ENCODE measurements at regions not wholly inside any gene's neighbourhood (a gene's known extent, or its start where the extent isn't known, plus 50 kb on each side); places are given as distances from the start of the nearest gene placed in this dataset.
A peak's percentile ranks its signal among the peaks of the same experiment; 100 is the strongest.

GRCh38 chr3:5401002-5401401 is 213.5 kb downstream of the EDEM1 start:
- intact Hi-C loops (cut with micrococcal nuclease) (no loop called here), in situ Hi-C loops (cut with MboI) (no loop called here)
- ChIA-PET CTCF (ENCODE audit: low intra/inter-chr PET ratio) (no interaction called here), POLR2A (interaction anchor here (1.0 kb wide), 1 partner anchor 12 kb away, joined by 4 read pairs; no protein-coding TSS in a partner anchor)
- Histone ChIP-seq H3K4me1 (replicated peaks in 1 of 2; ENCODE audit: control insufficient read depth in 2 of 2, insufficient read depth in 2 of 2, low read length in 2 of 2) (no peaks in the 10 kb centered on the region), H4K20me1 (replicated peaks; ENCODE audit: control insufficient read depth, insufficient read depth, low read length) (no peaks in the 10 kb centered on the region), H3K9me1 (ENCODE audit: control insufficient read depth, insufficient read depth, low read length) (no peaks in the 10 kb centered on the region), H2AFZ (ENCODE audit: low read depth, low read length) (no peak overlapping the region), H3K36me3 (ENCODE audit: control insufficient read depth, insufficient read depth, low read length) (no peaks in the 10 kb centered on the region), H3K4me3 (no peak overlapping the region), H3K79me2 (ENCODE audit: control insufficient read depth, insufficient read depth, low read length) (no peaks in the 10 kb centered on the region), H3K9ac (ENCODE audit: insufficient read depth in 1 of 2, low read depth in 2 of 2, low read length in 2 of 2) (no peak overlapping the region), H3K9me3 (replicated peaks; ENCODE audit: control insufficient read depth, insufficient read depth, low read depth, low read length) (no peaks in the 10 kb centered on the region), H3K27ac (ENCODE audit: extremely low read depth, low read depth, low read length) (no peak overlapping the region), H3K4me2 (ENCODE audit: insufficient read depth, low read length) (no peak overlapping the region), H3K27me3 (ENCODE audit: control insufficient read depth in 2 of 2, insufficient read depth in 2 of 2, low read length in 2 of 2) (peaks cover 13 to 15% of the 10 kb centered on the region in 2 experiments)
- TF ChIP-seq ZFP30 (CRISPR knock-in tag; IDR thresholded peaks at IDR 0.05; ENCODE audit: borderline replicate concordance) (no peak), POLR2G (IDR thresholded peaks at IDR 0.05; ENCODE audit: low read depth, low read length) (no peak), PHF20 (IDR thresholded peaks at IDR 0.05; ENCODE audit: partially characterized antibody) (no peak), RAD51 (IDR thresholded peaks at IDR 0.05; ENCODE audit: borderline replicate concordance, low read depth) (no peak), EP300 (IDR thresholded peaks at IDR 0.05; ENCODE audit: low read length) (no peak), ZNF124 (CRISPR knock-in tag; IDR thresholded peaks at IDR 0.05) (no peak)
- under 1% methylated on average over 10 of the region's 10 CpGs for WGBS (ENCODE audit: insufficient coverage, low coverage, missing lambda C conversion rate)
- BruUV-seq (replicated peaks) = no TSS peak
- no peak for FAIRE-seq
- peak; percentile 76 for ATAC-seq
- DNase-seq (ENCODE audit: extremely low read depth in 1 of 4, low spot score in 3 of 4) = no peak

- ATAC-seq (no peak), DNase-seq (ENCODE audit: extremely low read depth in 1 of 4, low spot score in 3 of 4) (no peak), FAIRE-seq (no peak)
- Histone ChIP-seq H4K20me1 (replicated peaks; ENCODE audit: control insufficient read depth, insufficient read depth, low read length) (no peaks in the 10 kb centered on the region), H3K27ac (ENCODE audit: extremely low read depth, low read depth, low read length) (no peak overlapping the region), H2AFZ (ENCODE audit: low read depth, low read length) (no peak overlapping the region), H3K9me1 (ENCODE audit: control insufficient read depth, insufficient read depth, low read length) (no peaks in the 10 kb centered on the region), H3K9ac (ENCODE audit: insufficient read depth in 1 of 2, low read depth in 2 of 2, low read length in 2 of 2) (no peak overlapping the region), H3K36me3 (ENCODE audit: control insufficient read depth, insufficient read depth, low read length) (no peaks in the 10 kb centered on the region), H3K27me3 (ENCODE audit: control insufficient read depth in 2 of 2, insufficient read depth in 2 of 2, low read length in 2 of 2) (peaks cover 8 to 11% of the 10 kb centered on the region in 2 experiments), H3K4me3 (no peak overlapping the region), H3K4me2 (ENCODE audit: insufficient read depth, low read length) (no peak overlapping the region), H3K9me3 (replicated peaks; ENCODE audit: control insufficient read depth, insufficient read depth, low read depth, low read length) (no peaks in the 10 kb centered on the region), H3K4me1 (replicated peaks in 1 of 2; ENCODE audit: control insufficient read depth in 2 of 2, insufficient read depth in 2 of 2, low read length in 2 of 2) (no peaks in the 10 kb centered on the region), H3K79me2 (ENCODE audit: control insufficient read depth, insufficient read depth, low read length) (no peaks in the 10 kb centered on the region)
- POLR2A ChIA-PET = interaction anchor here (0.6 to 0.7 kb wide), 2 partner anchors 341 to 1095 kb away, joined by 3 read pairs; no protein-coding TSS in a partner anchor
- intact Hi-C loops (cut with micrococcal nuclease) = no loop called here
- 2% methylated on average over 2 of the region's 2 CpGs for WGBS (ENCODE audit: insufficient coverage, low coverage, missing lambda C conversion rate)
- in situ Hi-C loops (cut with MboI) = no loop called here
- no TSS peak for BruUV-seq (replicated peaks)
- CTCF ChIA-PET (ENCODE audit: low intra/inter-chr PET ratio) = no interaction called here
- no peak for TF ChIP-seq HBP1 (CRISPR knock-in tag; IDR thresholded peaks at IDR 0.05)
- no peak for TF ChIP-seq MYNN (IDR thresholded peaks at IDR 0.05)
- no peak for TF ChIP-seq MYNN (CRISPR knock-in tag; IDR thresholded peaks at IDR 0.05)
- no peak for TF ChIP-seq STAT5A (IDR thresholded peaks at IDR 0.05; ENCODE audit: borderline replicate concordance, low read length)
- TF ChIP-seq ZNF76 (CRISPR knock-in tag; IDR thresholded peaks at IDR 0.05; ENCODE audit: borderline replicate concordance) = no peak
- no peak for TF ChIP-seq ZNF395 (CRISPR knock-in tag; IDR thresholded peaks at IDR 0.05)
- TF ChIP-seq KDM4B (IDR thresholded peaks at IDR 0.05; ENCODE audit: borderline replicate concordance in 2 of 2, low read depth in 1 of 2) = no peak
- TF ChIP-seq ZNF324 (CRISPR knock-in tag; IDR thresholded peaks at IDR 0.05) = no peak
- TF ChIP-seq MEIS2 (IDR thresholded peaks at IDR 0.05; ENCODE audit: partially characterized antibody) = peak; percentile 52
- TF ChIP-seq ADNP (tag; IDR thresholded peaks at IDR 0.05) = no peak
- no peak for TF ChIP-seq GTF2F1 (IDR thresholded peaks at IDR 0.05; ENCODE audit: low read depth, low read length)
These were observed 217.2 kb downstream of the EDEM1 start for GRCh38 chr3:5404718-5405117.
